Adrenal gland (tissue), 5 donors: ENCODE measurements at regions not wholly inside any gene's neighbourhood (a gene's known extent, or its start where the extent isn't known, plus 50 kb on each side); places are given as distances from the start of the nearest gene placed in this dataset.

ENCODE experiments used
- CTCF ChIP-seq, 6 experiments: fragments of 450-650 bp in 4 of 6; fragments of 200-600 bp in 2 of 6; sonication (generic) in 1 of 6; IDR thresholded peaks; 1 replicate in 5 of 6; 2 replicates in 1 of 6; pipeline versions ENCODE4 v1.5.1 to v1.8.0; 2016 to 2021; ENCODE audit warnings: antibody characterized with exemption in 6 of 6, mild to moderate bottlenecking in 2 of 6, moderate library complexity in 1 of 6
- POLR2A ChIP-seq, 2 donors: fragments of 450-650 bp; IDR thresholded peaks; one replicate each; pipeline ENCODE4 v1.6.1; 2017; ENCODE audit warnings: antibody characterized with exemption in 2 of 2, mild to moderate bottlenecking in 2 of 2, moderate library complexity in 1 of 2
- donor health status: DM: no; HTN: no; CAD: no.

GRCh38 chr2:101563849-101564248, 88.9 kb upstream of the RFX8 start:
- TF ChIP-seq CTCF (IDR thresholded peaks at IDR 0.05) (no peak), POLR2A (IDR thresholded peaks at IDR 0.05) (no peak)
